HepG2 (cell line): ENCODE measurements at regions not wholly inside any gene's neighbourhood (a gene's known extent, or its start where the extent isn't known, plus 50 kb on each side); places are given as distances from the start of the nearest gene placed in this dataset.

Experiments used
- BRD4 ChIP-seq: sonication (generic); formaldehyde crosslinking; IDR thresholded peaks from 2 replicates; pipeline ENCODE4 v1.4.0; 2020; ENCODE audit warnings: missing genetic modification reagents
- CENPBD1 ChIP-seq: sonication (generic); formaldehyde crosslinking; IDR thresholded peaks from 2 replicates; pipeline ENCODE4 v1.8.0; 2022; ENCODE audit warnings: missing genetic modification reagents, low read depth, mild to moderate bottlenecking, borderline replicate concordance
- GZF1 ChIP-seq: sonication (generic); formaldehyde crosslinking; IDR thresholded peaks from 2 replicates; pipeline ENCODE4 v1.5.1; 2020; ENCODE audit warnings: mild to moderate bottlenecking, missing genetic modification reagents
- HMGXB4 ChIP-seq, 2 experiments: sonication (generic) in 1 of 2; formaldehyde crosslinking in 1 of 2; IDR thresholded peaks; 2 replicates each; pipeline versions ENCODE4 v1.4.0 to v1.6.1; 2018 to 2020; ENCODE audit warnings: missing genetic modification reagents in 2 of 2, borderline replicate concordance in 1 of 2, low read depth in 1 of 2, mild to moderate bottlenecking in 1 of 2, missing biosample characterization in 1 of 2
- KDM6A ChIP-seq: IDR thresholded peaks from 2 replicates; pipeline ENCODE4 v1.6.1; 2016; ENCODE audit warnings: low read depth
- NFE2L2 ChIP-seq: fragments of 150-350 bp; IDR thresholded peaks from 2 replicates; pipeline ENCODE4 v1.6.1; 2014; ENCODE audit warnings: low read length
- NONO ChIP-seq, 2 experiments: fragments of 450-650 bp in 1 of 2; sonication (generic) in 1 of 2; formaldehyde crosslinking in 1 of 2; IDR thresholded peaks in 1 of 2; conservative IDR thresholded peaks in 1 of 2; 2 replicates each; pipeline versions ENCODE4 v1.6.1 to v1.8.0; 2017 to 2022; ENCODE audit warnings: mild to moderate bottlenecking in 1 of 2, missing genetic modification reagents in 1 of 2, moderate library complexity in 1 of 2
- ZFP90 ChIP-seq: sonication (generic); formaldehyde crosslinking; IDR thresholded peaks from 2 replicates; pipeline ENCODE4 v1.8.0; 2022; ENCODE audit warnings: missing genetic modification reagents, mild to moderate bottlenecking, inconsistent platforms, borderline replicate concordance
- ZNF33B ChIP-seq: sonication (generic); formaldehyde crosslinking; IDR thresholded peaks from 2 replicates; pipeline ENCODE4 v1.5.1; 2020; ENCODE audit warnings: mild to moderate bottlenecking, missing genetic modification reagents
- TF ChIP-seq, protein P1 (sequence below), 2 experiments: sonication (generic) in 1 of 2; formaldehyde crosslinking in 1 of 2; IDR thresholded peaks; 2 replicates each; pipeline versions ENCODE4 v1.4.0 to v1.6.1; 2016 to 2020; ENCODE audit warnings: borderline replicate concordance in 1 of 2, low read depth in 1 of 2, mild to moderate bottlenecking in 1 of 2, missing genetic modification reagents in 1 of 2
- TF ChIP-seq, protein P2 (sequence below): sonication (generic); formaldehyde crosslinking; IDR thresholded peaks from 2 replicates; pipeline ENCODE4 v1.4.0; 2020; ENCODE audit warnings: mild to moderate bottlenecking, missing genetic modification reagents, borderline replicate concordance
- TF ChIP-seq, protein P3 (sequence below): conservative IDR thresholded peaks from 2 replicates; pipeline ENCODE4 v1.6.1; 2018; ENCODE audit warnings: missing genetic modification reagents

GRCh38 chrX:88604433-88605221, 142.4 kb upstream of the CPXCR1 start (continued):
- TF ChIP-seq, protein P1, sequence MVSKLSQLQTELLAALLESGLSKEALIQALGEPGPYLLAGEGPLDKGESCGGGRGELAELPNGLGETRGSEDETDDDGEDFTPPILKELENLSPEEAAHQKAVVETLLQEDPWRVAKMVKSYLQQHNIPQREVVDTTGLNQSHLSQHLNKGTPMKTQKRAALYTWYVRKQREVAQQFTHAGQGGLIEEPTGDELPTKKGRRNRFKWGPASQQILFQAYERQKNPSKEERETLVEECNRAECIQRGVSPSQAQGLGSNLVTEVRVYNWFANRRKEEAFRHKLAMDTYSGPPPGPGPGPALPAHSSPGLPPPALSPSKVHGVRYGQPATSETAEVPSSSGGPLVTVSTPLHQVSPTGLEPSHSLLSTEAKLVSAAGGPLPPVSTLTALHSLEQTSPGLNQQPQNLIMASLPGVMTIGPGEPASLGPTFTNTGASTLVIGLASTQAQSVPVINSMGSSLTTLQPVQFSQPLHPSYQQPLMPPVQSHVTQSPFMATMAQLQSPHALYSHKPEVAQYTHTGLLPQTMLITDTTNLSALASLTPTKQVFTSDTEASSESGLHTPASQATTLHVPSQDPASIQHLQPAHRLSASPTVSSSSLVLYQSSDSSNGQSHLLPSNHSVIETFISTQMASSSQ (IDR thresholded peaks at IDR 0.05; ENCODE audit: low read depth): no peak
- TF ChIP-seq, protein P1 (CRISPR knock-in tag; IDR thresholded peaks at IDR 0.05; ENCODE audit: borderline replicate concordance): peak; percentile 86; the same call in 1 of the 2 replicates
- TF ChIP-seq BRD4: peak; percentile 31
- TF ChIP-seq, protein P2, sequence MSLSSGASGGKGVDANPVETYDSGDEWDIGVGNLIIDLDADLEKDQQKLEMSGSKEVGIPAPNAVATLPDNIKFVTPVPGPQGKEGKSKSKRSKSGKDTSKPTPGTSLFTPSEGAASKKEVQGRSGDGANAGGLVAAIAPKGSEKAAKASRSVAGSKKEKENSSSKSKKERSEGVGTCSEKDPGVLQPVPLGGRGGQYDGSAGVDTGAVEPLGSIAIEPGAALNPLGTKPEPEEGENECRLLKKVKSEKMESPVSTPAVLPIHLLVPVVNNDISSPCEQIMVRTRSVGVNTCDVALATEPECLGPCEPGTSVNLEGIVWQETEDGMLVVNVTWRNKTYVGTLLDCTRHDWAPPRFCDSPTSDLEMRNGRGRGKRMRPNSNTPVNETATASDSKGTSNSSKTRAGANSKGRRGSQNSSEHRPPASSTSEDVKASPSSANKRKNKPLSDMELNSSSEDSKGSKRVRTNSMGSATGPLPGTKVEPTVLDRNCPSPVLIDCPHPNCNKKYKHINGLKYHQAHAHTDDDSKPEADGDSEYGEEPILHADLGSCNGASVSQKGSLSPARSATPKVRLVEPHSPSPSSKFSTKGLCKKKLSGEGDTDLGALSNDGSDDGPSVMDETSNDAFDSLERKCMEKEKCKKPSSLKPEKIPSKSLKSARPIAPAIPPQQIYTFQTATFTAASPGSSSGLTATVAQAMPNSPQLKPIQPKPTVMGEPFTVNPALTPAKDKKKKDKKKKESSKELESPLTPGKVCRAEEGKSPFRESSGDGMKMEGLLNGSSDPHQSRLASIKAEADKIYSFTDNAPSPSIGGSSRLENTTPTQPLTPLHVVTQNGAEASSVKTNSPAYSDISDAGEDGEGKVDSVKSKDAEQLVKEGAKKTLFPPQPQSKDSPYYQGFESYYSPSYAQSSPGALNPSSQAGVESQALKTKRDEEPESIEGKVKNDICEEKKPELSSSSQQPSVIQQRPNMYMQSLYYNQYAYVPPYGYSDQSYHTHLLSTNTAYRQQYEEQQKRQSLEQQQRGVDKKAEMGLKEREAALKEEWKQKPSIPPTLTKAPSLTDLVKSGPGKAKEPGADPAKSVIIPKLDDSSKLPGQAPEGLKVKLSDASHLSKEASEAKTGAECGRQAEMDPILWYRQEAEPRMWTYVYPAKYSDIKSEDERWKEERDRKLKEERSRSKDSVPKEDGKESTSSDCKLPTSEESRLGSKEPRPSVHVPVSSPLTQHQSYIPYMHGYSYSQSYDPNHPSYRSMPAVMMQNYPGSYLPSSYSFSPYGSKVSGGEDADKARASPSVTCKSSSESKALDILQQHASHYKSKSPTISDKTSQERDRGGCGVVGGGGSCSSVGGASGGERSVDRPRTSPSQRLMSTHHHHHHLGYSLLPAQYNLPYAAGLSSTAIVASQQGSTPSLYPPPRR: peak; percentile 89
- TF ChIP-seq NONO (IDR thresholded peaks at IDR 0.05): no peak
- TF ChIP-seq NONO (CRISPR knock-in tag; conservative IDR thresholded peaks at IDR 0.05): peak; percentile 79
- TF ChIP-seq ZNF33B (CRISPR knock-in tag): 0 out of 2 replicates have a peak, but pooled peaks have one; percentile 35
- peak; percentile 22 to 25; a peak in 2 of 4 replicates for TF ChIP-seq HMGXB4 (CRISPR knock-in tag; IDR thresholded peaks at IDR 0.05; ENCODE audit: borderline replicate concordance in 1 of 2, low read depth in 1 of 2)
- TF ChIP-seq, protein P3, sequence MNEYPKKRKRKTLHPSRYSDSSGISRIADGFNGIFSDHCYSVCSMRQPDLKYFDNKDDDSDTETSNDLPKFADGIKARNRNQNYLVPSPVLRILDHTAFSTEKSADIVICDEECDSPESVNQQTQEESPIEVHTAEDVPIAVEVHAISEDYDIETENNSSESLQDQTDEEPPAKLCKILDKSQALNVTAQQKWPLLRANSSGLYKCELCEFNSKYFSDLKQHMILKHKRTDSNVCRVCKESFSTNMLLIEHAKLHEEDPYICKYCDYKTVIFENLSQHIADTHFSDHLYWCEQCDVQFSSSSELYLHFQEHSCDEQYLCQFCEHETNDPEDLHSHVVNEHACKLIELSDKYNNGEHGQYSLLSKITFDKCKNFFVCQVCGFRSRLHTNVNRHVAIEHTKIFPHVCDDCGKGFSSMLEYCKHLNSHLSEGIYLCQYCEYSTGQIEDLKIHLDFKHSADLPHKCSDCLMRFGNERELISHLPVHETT (CRISPR knock-in tag): no peak
- TF ChIP-seq CENPBD1 (CRISPR knock-in tag): no peak
- TF ChIP-seq KDM6A: peak; percentile 61
- TF ChIP-seq ZFP90 (CRISPR knock-in tag): no peak
- peak; percentile 58; the same call in 1 of the 2 replicates for TF ChIP-seq GZF1 (CRISPR knock-in tag)
- no peak for TF ChIP-seq NFE2L2
